Fibroblast of the aortic adventitia (primary cell): ENCODE measurements at regions not wholly inside any gene's neighbourhood (a gene's known extent, or its start where the extent isn't known, plus 50 kb on each side); places are given as distances from the start of the nearest gene placed in this dataset.
A peak's percentile ranks its signal among the peaks of the same experiment; 100 is the strongest.

Experiments
- DNase-seq: peaks from one replicate; pipeline ENCODE4 v3.0.0-alpha.2; 2010; ENCODE audit warnings: low read depth
- H3K4me3 ChIP-seq: 2 replicates; pipeline ENCODE4 v1.5.1; 2011; ENCODE audit warnings: low read depth, mild to moderate bottlenecking, control low read depth, low read length, moderate library complexity
- CTCF ChIP-seq: IDR thresholded peaks from 2 replicates; pipeline ENCODE4 v1.5.1; 2011; ENCODE audit warnings: mild to moderate bottlenecking, low read length, control low read depth, inconsistent platforms; ENCODE audit not compliant: insufficient read depth

- no peak overlapping the region for H3K4me3 ChIP-seq
- DNase-seq = peak; percentile 80
Measured at GRCh38 chr14:51521764-51522163, 129.9 kb upstream of the FRMD6 start.

GRCh38 chr14:51523243-51523642 lies 128.5 kb upstream of the FRMD6 start:
- TF ChIP-seq CTCF = no peak
- H3K4me3 ChIP-seq = no peak overlapping the region
- no peak for DNase-seq

More at GRCh38 chr14:51521764-51522163, 129.9 kb upstream of the FRMD6 start:
- TF ChIP-seq CTCF = no peak

GRCh38 chr14:51525739-51526138 lies 126.0 kb upstream of the FRMD6 start:
- TF ChIP-seq CTCF = no peak
- DNase-seq = no peak
- H3K4me3 ChIP-seq = no peak overlapping the region

GRCh38 chr14:51527073-51527472 lies 124.6 kb upstream of the FRMD6 start:
- no peak overlapping the region for H3K4me3 ChIP-seq
- TF ChIP-seq CTCF = no peak
- DNase-seq = peak; percentile 60

GRCh38 chr14:51529736-51530135 lies 122.0 kb upstream of the FRMD6 start:
- DNase-seq = no peak
- no peak for TF ChIP-seq CTCF

GRCh38 chr14:51533160-51533559 lies 118.5 kb upstream of the FRMD6 start:
- no peak overlapping the region for H3K4me3 ChIP-seq
- no peak for TF ChIP-seq CTCF
- DNase-seq = peak; percentile 62

More at GRCh38 chr14:51529736-51530135, 122.0 kb upstream of the FRMD6 start:
- no peak overlapping the region for H3K4me3 ChIP-seq

GRCh38 chr14:51533872-51534553 lies 117.7 kb upstream of the FRMD6 start:
- DNase-seq = no peak
- TF ChIP-seq CTCF = no peak
- H3K4me3 ChIP-seq = no peak overlapping the region
